Loucy (cell line): ENCODE measurements at regions not wholly inside any gene's neighbourhood (a gene's known extent, or its start where the extent isn't known, plus 50 kb on each side); places are given as distances from the start of the nearest gene placed in this dataset.

Source experiments
- H2AFZ ChIP-seq: fragments of 200-600 bp; sonication (generic); 2 replicates; pipeline ENCODE4 v1.6.0; 2016; ENCODE audit warnings: antibody characterized with exemption, mild to moderate bottlenecking, low read length, moderate library complexity
- H3F3A ChIP-seq: fragments of 200-600 bp; 2 replicates; pipeline ENCODE4 v1.6.0; 2016; ENCODE audit warnings: antibody characterized with exemption, low read depth, mild to moderate bottlenecking
- H3K27me3 ChIP-seq: fragments of 200-600 bp; sonication (generic); 2 replicates; pipeline ENCODE4 v1.6.1; 2014; ENCODE audit warnings: low read length, mild to moderate bottlenecking; ENCODE audit not compliant: insufficient read depth, poor library complexity, severe bottlenecking
- H3K36me3 ChIP-seq: fragments of 200-600 bp; sonication (generic); 2 replicates; pipeline ENCODE4 v1.6.1; 2016; ENCODE audit warnings: low read length; ENCODE audit not compliant: insufficient read depth
- H3K4me1 ChIP-seq: fragments of 200-600 bp; sonication (generic); 2 replicates; pipeline ENCODE4 v1.5.1; 2014; ENCODE audit warnings: low read length, mild to moderate bottlenecking; ENCODE audit not compliant: insufficient read depth, poor library complexity, severe bottlenecking
- H3K4me2 ChIP-seq: fragments of 200-600 bp; sonication (generic); 2 replicates; pipeline ENCODE4 v1.6.0; 2014; ENCODE audit warnings: antibody characterized with exemption, low read length, low read depth, mild to moderate bottlenecking; ENCODE audit not compliant: poor library complexity, severe bottlenecking
- H3K4me3 ChIP-seq: fragments of 200-600 bp; sonication (generic); 2 replicates; pipeline ENCODE4 v1.5.1; 2014; ENCODE audit warnings: low read length, mild to moderate bottlenecking, mixed read lengths; ENCODE audit not compliant: poor library complexity, severe bottlenecking
- H3K79me2 ChIP-seq: fragments of 200-600 bp; sonication (generic); 2 replicates; pipeline ENCODE4 v1.6.1; 2014; ENCODE audit warnings: low read length; ENCODE audit not compliant: insufficient read depth
- H3K9ac ChIP-seq: fragments of 200-600 bp; sonication (generic); 2 replicates; pipeline ENCODE4 v1.6.0; 2014; ENCODE audit warnings: mild to moderate bottlenecking, low read depth, low read length, moderate library complexity; ENCODE audit not compliant: poor library complexity, severe bottlenecking
- H3K9me2 ChIP-seq: fragments of 200-600 bp; sonication (generic); replicated peaks from 2 replicates; pipeline ENCODE4 v1.6.1; 2016; ENCODE audit warnings: low read depth, low read length, mixed read lengths
- H3K9me3 ChIP-seq: fragments of 200-600 bp; sonication (generic); 2 replicates; pipeline ENCODE4 v1.6.1; 2014; ENCODE audit warnings: mild to moderate bottlenecking, antibody characterized with exemption, low read length, low read depth; ENCODE audit not compliant: insufficient read depth
- H4K20me1 ChIP-seq: fragments of 200-600 bp; sonication (generic); 2 replicates; pipeline ENCODE4 v1.6.0; 2014; ENCODE audit warnings: antibody characterized with exemption, low read length, mild to moderate bottlenecking; ENCODE audit not compliant: insufficient read depth, poor library complexity, severe bottlenecking
- EZH2phosphoT487 ChIP-seq: fragments of 200-600 bp; IDR thresholded peaks from 2 replicates; pipeline ENCODE4 v1.6.1; 2018; ENCODE audit warnings: antibody characterized with exemption, mild to moderate bottlenecking, moderate library complexity, borderline replicate concordance
- TF ChIP-seq, protein P1 (sequence below): fragments of 200-600 bp; sonication (generic); conservative IDR thresholded peaks from 2 replicates; pipeline ENCODE4 v1.5.1; 2014; ENCODE audit warnings: mild to moderate bottlenecking, antibody characterized with exemption, low read length

DNA sequence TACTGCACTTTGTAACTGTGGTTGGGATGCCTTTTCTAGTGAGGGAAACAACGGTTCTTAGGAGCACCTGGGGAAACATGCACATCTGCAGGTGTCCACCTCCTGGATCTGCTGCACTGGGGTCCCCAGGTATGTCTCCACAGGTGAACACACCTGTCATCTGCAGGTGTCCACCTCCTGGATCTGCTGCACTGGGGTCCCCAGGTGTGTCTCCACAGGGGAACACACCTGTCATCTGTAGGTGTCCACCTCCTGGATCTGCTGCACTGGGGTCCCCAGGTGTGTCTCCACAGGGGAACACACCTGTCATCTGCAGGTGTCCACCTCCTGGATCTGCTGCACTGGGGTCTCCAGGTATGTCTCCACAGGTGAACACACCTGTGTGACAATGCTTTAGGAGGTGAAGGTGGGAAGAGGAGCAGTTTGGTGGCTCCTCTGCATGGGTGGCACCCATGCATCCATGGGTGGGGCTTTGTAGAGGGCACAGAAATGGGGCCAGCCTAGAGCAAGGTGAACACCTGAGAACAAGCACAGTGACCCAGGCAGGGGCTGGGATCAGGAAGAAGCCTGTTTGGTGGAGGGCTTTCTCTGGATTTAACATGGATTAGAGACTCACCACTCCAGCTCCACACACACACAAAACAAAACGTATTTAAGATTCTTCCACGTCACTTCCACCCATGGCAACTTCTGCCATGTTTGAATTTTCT lies 206.0 kb upstream of the CDH4 start:
- Histone ChIP-seq H3K36me3 (no peaks in the 10 kb centered on the region), H3K9me3 (no peaks in the 10 kb centered on the region), H3K79me2 (no peaks in the 10 kb centered on the region), H3K9ac (no peak overlapping the region), H3K27me3 (no peaks in the 10 kb centered on the region), H3K4me2 (no peak overlapping the region), H3F3A (no peaks in the 10 kb centered on the region), H2AFZ (no peak overlapping the region), H3K4me3 (no peak overlapping the region), H4K20me1 (no peaks in the 10 kb centered on the region), H3K9me2 (no peaks in the 10 kb centered on the region), H3K4me1 (no peaks in the 10 kb centered on the region)
- TF ChIP-seq EZH2phosphoT487: no peak
- TF ChIP-seq, protein P1, sequence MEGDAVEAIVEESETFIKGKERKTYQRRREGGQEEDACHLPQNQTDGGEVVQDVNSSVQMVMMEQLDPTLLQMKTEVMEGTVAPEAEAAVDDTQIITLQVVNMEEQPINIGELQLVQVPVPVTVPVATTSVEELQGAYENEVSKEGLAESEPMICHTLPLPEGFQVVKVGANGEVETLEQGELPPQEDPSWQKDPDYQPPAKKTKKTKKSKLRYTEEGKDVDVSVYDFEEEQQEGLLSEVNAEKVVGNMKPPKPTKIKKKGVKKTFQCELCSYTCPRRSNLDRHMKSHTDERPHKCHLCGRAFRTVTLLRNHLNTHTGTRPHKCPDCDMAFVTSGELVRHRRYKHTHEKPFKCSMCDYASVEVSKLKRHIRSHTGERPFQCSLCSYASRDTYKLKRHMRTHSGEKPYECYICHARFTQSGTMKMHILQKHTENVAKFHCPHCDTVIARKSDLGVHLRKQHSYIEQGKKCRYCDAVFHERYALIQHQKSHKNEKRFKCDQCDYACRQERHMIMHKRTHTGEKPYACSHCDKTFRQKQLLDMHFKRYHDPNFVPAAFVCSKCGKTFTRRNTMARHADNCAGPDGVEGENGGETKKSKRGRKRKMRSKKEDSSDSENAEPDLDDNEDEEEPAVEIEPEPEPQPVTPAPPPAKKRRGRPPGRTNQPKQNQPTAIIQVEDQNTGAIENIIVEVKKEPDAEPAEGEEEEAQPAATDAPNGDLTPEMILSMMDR: no peak

DNA sequence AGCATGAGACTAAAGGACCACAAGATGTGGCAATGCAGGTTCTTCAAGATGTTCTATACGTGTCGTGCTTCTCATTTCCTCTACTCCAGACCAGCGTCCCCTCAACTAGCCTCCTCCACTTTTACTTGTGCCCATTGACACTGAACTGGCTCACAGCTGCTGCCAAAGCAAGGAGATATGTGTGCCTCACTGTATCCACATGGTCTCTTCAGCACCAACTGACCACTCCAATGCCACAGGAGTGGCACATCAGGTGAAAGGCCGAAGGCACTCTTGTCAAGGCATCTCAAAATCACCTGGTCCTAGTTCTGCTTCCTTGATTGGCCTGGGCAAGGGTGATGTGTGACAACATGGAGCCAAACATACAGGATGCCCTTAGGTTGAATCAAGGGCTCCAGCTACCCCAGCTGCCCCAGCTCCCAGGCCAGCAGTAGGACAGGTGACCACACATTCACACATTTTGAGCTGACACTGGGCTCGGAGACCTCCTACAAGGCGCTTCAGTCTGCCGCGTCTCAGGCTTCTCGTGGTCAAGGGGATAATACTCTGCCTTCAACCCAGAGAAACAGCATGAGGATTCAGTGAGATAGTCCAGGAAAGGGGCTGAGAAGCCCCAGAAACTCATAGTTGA lies 205.2 kb upstream of the CDH4 start:
- H3K79me2 ChIP-seq: no peaks in the 10 kb centered on the region
- no peaks in the 10 kb centered on the region for H3K4me1 ChIP-seq
- H3K36me3 ChIP-seq: no peaks in the 10 kb centered on the region
- no peaks in the 10 kb centered on the region for H4K20me1 ChIP-seq
- no peaks in the 10 kb centered on the region for H3F3A ChIP-seq
- no peak overlapping the region for H3K4me2 ChIP-seq
- H2AFZ ChIP-seq: no peak overlapping the region
- no peaks in the 10 kb centered on the region for H3K9me2 ChIP-seq
- TF ChIP-seq, protein P1: no peak
- TF ChIP-seq EZH2phosphoT487: no peak
- H3K27me3 ChIP-seq: no peaks in the 10 kb centered on the region
- no peak overlapping the region for H3K4me3 ChIP-seq
- H3K9me3 ChIP-seq: no peaks in the 10 kb centered on the region
- H3K9ac ChIP-seq: no peak overlapping the region

DNA sequence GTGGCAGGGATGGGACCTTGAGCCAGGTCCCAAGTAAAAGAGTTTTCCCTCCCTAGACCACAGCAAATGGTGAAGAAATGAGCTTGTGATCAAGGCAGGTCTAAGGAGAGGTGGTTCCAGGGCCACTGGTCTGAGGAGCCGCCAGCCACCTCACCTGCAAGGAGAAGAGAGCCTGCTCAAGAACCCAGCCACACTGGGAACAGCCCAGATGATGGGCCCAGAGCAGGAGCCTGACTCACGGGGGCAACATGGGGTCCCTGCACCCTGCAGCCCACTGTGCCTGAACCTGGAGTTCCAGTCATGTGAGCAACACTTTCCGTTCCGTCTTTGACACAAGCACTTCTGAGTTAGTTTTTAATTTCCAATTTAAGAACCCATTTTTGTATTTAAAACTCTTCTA lies 204.5 kb upstream of the CDH4 start:
- Histone ChIP-seq H3K4me1 (no peaks in the 10 kb centered on the region), H3K36me3 (no peaks in the 10 kb centered on the region), H2AFZ (no peak overlapping the region), H3K4me2 (no peak overlapping the region), H3K79me2 (no peaks in the 10 kb centered on the region), H3F3A (no peaks in the 10 kb centered on the region), H3K9me2 (no peaks in the 10 kb centered on the region), H3K9ac (no peak overlapping the region), H4K20me1 (no peaks in the 10 kb centered on the region), H3K9me3 (no peaks in the 10 kb centered on the region), H3K4me3 (no peak overlapping the region), H3K27me3 (no peaks in the 10 kb centered on the region)
- no peak for TF ChIP-seq EZH2phosphoT487
- TF ChIP-seq, protein P1: no peak
